ENCODE measurements at regions not wholly inside any gene's neighbourhood (a gene's known extent, or its start where the extent isn't known, plus 50 kb on each side); places are given as distances from the start of the nearest gene placed in this dataset.

DNA sequence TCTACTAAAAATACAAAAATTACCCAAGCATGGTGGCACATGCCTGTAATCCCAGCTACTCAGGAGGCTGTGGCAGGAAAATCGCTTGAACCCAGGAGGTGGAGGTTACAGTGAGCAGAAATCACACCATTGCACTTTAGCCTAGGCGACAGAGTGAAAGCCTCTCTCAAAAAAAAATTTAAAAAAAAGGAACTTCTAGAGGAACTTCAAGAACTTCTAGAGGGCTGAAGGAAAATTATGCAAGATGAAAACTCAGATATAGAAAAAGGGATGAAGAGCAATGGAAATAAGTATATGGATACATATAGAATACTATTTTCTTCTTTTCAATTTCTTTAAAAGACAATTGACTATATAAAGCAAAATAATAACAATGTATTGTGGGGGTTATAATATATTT, 51.2 kb upstream of the PRR5 start:
- TF ChIP-seq ZNF366 (tag by site-specific recombination; conservative IDR thresholded peaks at IDR 0.05) = no peak
- TF ChIP-seq, protein P1, sequence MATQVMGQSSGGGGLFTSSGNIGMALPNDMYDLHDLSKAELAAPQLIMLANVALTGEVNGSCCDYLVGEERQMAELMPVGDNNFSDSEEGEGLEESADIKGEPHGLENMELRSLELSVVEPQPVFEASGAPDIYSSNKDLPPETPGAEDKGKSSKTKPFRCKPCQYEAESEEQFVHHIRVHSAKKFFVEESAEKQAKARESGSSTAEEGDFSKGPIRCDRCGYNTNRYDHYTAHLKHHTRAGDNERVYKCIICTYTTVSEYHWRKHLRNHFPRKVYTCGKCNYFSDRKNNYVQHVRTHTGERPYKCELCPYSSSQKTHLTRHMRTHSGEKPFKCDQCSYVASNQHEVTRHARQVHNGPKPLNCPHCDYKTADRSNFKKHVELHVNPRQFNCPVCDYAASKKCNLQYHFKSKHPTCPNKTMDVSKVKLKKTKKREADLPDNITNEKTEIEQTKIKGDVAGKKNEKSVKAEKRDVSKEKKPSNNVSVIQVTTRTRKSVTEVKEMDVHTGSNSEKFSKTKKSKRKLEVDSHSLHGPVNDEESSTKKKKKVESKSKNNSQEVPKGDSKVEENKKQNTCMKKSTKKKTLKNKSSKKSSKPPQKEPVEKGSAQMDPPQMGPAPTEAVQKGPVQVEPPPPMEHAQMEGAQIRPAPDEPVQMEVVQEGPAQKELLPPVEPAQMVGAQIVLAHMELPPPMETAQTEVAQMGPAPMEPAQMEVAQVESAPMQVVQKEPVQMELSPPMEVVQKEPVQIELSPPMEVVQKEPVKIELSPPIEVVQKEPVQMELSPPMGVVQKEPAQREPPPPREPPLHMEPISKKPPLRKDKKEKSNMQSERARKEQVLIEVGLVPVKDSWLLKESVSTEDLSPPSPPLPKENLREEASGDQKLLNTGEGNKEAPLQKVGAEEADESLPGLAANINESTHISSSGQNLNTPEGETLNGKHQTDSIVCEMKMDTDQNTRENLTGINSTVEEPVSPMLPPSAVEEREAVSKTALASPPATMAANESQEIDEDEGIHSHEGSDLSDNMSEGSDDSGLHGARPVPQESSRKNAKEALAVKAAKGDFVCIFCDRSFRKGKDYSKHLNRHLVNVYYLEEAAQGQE (tag by site-specific recombination; IDR thresholded peaks at IDR 0.05) = no peak
- TF ChIP-seq, protein P2, sequence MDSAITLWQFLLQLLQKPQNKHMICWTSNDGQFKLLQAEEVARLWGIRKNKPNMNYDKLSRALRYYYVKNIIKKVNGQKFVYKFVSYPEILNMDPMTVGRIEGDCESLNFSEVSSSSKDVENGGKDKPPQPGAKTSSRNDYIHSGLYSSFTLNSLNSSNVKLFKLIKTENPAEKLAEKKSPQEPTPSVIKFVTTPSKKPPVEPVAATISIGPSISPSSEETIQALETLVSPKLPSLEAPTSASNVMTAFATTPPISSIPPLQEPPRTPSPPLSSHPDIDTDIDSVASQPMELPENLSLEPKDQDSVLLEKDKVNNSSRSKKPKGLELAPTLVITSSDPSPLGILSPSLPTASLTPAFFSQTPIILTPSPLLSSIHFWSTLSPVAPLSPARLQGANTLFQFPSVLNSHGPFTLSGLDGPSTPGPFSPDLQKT (IDR thresholded peaks at IDR 0.05; ENCODE audit: borderline replicate concordance, low read depth, low read length) = no peak
